GM21390 (cell line): ENCODE measurements at regions not wholly inside any gene's neighbourhood (a gene's known extent, or its start where the extent isn't known, plus 50 kb on each side); places are given as distances from the start of the nearest gene placed in this dataset.

Source experiments
- ATAC-seq: cut with Tn5 transposase; IDR thresholded peaks from one replicate; pipeline ENCODE4 v1.9.1; 2021; ENCODE audit not compliant: unreplicated experiment

DNA sequence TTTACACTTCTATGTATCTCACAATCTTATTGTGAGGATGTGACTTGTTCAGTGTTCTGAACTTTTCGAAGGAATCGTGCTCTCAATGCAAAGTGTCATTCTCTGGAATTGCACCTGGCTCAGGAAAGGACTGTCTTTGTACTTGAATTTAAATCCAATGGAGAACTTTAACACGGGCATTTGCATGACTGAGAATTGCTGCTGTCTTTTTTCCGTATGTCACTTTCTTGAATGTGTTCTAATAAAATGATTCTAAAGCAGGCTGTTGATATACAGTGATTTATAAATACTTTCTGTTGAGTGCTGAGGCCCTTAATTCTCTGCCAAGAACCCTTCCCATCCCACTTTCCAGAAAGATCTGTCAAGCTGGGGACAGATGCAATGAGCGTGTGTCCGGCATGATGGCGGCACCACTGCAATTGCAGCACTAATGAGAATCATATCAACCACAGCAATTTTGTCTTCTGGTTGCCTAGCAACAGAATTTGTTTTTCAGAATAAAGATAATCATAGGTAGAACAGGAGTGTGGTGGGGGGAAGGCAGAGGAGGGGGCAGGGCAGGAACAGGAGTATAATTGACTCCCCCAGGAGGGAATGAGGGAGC is 210.6 kb upstream of the UMPS start:
- no peak for ATAC-seq

DNA sequence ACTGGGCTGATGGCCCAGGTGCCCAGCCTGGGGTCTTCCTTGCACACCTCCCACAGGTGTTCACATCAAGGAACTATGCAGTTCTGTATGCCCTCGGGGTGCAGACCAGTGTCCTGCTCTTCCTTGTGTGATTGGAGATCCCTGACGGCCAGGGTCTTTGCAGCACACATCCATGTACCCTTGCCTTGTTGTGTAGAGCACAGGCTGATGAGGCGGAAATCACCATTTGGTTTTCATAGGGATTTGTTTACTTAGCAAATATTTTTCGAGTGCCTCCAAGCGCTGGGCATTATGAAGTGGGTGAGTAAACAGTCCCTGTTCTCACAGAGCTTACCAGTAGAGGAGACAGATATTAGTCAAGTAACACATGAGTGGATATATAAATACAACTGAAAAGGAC is 209.3 kb upstream of the UMPS start:
- ATAC-seq, result no peak

DNA sequence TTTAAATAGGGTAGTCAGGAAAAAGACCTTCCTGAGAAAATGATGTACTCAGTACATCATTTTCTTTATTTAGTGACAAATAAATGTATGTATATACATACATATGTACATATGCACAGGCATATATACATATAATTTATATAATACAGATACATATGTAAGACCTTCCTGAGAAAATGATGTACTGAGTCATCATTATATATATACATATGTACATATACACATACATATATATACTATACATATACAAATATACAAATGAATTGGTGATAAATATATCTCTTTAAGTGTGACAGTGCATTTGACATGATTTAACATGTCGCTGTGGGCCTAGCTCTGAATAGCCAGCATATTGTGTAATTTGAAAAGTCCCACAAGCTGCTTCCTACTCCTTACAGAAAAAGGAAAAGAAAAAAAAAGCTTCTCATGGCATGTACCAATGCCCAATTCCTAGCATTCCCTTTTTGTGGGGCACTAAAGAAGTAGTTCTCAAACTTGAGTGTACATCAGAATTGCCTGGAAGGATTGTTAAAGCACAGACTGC is 208.1 kb upstream of the UMPS start:
- ATAC-seq, result no peak

DNA sequence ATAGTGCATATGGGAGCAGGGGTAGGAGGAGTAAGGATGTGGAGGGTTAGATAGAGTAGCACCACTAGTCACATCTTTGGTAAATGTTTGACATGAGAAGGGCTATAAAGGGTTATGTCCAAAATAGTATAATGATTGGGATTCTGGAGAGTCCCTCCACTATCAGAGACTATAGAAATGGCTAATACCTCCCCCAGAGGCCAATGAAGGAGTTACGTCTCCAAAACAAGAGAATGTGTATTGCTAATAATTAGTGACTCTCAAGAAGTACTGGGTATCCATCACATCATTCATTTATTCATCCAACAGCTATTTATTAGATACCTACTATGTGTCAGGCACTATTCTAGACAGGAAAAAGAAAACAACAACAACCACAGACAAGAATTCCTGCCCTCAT is 203.7 kb upstream of the UMPS start:
- ATAC-seq, result no peak

DNA sequence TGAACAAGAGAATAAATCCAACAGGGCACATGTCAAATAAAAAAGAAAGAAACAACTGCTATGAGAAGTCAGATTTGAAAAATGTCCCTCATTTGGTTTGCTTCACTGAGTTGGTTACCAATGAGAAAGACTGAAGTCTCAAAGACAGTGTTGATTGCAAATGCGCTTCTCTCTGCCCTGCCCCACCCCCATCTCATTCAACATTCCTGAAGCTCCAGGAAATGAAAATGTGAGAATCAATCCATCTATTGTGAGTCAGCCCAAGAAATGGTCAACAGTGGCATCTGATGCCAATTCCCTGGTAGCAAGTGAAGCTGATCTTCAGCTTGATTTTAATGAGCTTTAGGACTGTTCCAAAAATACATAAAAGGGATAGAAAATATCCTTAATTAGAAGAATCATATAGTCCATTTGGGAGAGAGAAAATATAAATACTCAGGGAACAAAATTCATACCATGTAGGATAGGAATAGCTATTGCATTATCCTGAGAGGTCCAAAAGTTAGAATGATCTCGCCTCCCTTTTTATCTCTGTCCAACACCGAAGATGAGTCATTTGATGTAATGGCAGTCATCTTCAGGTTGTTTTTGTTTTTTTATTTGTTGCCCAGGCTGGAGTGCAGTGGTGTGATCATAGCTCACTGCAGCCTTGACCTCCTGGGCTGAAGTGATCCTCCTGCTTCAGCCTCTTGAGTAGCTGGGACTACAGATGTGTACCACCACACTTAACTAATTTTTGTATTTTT is 200.3 kb upstream of the UMPS start:
- no peak for ATAC-seq

DNA sequence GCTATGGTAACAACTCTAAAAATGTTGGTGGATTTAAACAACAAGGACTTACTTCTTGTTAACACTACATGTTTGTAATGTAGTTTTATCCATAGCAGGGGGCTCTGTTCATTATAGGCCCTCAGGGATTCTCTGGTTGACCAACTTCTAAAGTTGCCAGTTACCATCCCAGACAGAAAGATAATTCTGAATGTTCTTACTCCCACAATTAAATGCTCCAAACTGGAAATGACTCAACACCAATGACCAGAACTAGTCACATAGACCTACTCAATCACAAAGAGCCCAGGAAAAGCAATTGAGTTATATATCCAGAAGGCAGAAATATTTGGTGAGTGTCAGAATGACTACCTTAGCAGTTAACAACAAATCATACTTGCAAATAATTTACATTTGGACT is 199.3 kb upstream of the UMPS start:
- ATAC-seq, result no peak

DNA sequence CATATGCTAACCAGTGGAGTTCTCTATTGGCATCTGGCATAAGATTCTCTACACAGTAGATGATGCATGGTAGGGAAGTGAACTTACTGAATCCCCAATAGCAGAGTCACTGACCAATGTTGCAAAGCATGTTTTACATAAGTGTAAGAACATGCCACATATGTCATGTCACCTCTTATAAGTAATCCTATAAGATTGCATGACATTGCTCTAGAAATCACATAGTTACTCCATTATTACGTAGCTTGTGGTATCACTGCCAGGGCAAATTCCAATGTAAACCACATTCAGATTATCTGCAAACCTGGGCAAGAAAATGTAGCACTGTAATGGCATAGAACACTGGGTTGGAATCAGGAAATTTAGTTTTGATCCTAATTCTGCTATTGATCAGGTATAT is 198.2 kb upstream of the UMPS start:
- ATAC-seq, result no peak

DNA sequence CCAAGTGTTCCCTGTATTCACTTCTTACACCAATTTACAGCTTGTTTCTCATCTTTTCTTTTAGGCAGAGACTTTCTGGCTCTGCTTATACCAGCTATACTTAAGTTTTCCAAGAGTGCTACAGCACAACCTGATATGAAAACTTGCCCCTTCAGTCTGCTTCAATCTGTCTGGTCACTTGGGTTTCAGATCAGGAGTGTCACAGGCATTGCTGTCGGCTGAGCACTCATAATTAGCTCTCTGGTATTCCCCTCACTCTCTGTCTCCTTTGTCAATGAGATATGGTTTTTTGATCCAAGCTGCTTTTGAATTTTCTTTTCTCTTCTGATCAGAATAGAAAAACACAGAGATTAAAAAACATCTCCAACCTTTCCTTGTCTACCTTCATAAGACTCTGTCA is 194.9 kb upstream of the UMPS start:
- ATAC-seq, result no peak

DNA sequence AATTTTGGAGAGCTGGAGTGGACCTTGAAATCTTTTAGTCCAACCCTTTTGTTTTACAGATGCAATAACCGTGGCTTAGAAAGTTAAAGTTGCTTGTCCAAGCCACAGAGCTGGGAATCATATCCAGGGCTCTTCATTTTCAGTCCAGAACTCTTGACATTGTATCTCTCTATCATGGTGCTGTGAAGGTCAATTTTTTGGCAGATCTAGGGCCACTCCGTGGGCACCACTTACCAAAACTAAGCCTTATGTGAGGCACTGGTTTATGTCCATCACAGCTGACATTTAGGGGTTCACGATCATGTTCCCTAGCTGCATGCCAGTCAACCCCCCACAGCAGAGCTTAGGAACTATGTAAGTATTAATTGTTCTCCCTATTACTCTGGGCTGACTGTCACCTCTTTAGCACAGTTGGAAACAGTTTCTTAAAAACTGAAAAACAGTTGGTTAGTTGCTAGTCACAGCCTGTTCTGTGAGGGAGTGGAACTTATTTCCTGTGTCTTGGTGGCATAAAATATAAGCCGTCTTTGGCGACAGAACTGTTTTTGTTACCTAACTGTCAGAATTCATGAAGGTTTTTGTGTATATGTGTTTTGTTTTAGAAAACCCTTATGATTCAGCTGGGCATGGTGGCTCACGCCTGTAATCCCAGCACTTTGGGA is 189.6 kb upstream of the UMPS start:
- ATAC-seq, result no peak

DNA sequence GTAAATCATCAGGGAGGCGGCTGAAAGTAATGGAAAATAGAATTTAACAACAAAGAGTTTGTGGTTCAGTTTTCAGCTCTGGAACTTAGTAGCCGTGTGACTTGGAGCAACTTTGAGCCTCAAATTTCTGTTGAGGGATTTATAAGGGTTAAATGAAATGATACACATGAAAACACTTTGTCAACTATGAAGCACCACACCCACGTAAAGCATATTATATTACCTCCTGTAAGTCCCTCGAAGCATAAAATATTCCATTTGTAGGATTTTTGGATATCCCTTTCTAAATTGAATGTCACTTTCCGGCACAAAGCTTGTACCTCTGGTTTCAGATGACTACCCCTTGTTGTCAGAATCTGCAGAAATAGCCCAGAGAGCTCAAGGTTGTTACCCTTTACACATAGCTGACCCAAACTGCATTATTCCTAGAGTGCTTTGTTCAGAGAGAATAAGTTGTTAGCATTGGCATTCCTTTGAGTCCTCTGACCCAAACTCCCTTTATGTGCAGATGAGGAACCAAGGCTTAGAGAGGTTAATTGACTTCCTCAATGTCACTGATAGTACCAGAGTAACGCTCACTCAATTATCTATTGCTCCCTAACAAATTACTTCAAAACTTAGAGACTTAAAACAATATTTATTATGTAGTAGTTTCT is 187.9 kb upstream of the UMPS start:
- no peak for ATAC-seq

DNA sequence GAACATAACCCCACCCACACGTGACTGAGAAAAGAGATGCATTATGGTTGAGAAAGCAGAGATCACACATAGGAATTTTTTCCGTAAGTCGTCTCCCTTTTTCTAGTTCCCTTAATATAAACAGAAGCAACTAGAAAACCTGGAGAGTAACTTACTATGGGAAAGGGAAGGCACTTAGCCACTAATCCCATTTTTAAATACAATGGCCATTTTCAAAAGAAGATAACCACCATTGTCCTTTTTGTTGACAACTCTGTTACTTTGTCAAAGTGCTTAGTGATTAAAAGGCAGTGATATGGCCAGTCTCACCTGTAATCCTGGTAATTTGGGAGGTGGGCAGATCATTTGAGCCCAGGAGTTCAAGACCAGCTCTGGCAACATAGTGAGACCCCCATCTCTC is 184.4 kb upstream of the UMPS start:
- ATAC-seq, result no peak

DNA sequence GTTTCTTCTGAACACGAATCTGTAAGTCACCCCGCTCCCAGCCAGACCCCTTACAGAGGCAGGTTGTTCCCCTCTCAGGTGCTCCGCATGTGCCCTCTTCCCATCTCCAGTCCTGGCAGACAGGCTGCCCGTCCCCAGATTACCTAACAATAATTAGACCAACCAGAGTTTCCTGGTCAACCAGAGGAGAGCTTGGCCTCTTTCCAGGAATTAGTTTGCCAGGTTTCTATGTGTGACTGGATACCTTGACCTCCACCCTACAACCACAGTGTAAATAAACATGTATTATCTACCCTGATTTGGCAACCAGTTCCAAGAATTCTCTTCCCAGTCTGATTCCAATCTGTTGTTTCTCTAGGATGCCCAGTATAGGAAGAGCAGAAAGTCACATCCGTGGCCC is 178.0 kb upstream of the UMPS start:
- ATAC-seq, result no peak

DNA sequence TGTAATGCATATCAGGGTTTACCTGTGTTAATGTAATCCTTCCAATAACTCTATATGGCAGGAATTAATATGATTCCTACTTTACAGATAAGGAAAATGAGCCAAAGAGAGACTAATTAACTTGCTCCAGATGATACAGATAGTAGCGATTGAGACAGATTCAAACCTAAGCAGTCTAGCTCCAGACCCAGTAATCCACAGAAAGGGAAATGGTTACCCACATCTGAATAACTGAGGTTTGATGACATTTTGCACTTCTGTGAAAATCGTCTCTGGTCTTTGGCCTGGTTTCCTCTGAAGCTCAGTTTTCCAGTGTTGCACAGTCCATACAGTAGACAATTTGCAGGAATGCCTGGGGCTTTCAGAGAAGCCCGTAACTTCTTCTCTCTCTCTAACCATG is 177.1 kb upstream of the UMPS start:
- ATAC-seq, result no peak

DNA sequence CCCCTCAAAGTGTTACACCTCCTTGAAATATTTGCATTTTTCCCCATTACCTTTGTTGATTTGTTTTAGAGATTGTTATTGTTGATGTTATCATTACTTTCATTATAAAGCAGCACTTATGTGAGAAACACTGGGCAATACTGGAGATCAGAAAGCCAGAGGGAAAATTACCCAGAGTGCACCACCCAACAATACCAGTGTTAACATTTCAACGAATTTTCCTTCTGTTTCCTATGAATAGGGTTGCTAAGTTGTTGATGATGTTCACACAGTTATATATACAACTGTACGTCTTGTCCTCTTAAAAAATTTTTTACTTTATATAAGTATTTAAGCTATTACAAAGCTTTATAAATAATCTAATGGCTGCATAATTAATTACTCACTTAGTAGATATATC is 173.6 kb upstream of the UMPS start:
- ATAC-seq, result no peak

DNA sequence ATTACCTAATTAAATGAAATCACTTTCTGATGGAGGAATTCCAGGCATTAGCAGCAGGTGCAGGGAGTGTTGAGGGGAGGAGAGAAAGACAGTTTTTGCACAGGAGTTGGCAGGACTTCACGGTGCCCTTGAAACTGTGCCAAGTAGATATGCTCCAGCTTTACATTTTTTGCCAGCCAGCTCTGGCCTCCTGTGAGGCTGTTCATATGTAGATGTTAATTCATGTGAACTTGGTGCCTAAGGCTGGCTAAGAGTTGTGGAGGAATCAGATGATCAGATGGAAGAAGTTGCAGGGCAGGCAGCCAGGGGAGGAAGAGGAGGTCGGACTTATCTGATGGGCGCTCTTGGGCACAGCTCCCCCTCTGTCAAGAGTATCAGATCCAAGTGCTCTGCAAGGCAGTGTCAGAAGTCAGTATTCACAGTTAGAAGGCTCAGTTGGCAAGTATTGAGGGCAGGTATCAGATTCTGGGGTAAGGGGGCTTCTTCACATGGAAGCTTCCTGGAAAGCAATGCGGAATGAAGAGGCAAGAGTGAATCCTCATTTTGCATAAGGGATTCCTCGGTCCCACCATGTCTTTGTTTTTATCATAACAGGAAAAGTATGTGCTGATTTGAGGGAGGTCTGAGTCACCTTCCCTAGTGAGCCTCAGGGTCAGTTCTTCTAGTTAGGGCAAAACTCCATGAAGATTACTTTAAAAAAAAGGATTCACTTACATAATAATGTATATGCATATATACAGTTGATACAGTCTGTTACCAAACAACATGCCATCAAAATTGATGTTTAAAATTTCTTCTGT is 172.6 kb upstream of the UMPS start:
- no peak for ATAC-seq

DNA sequence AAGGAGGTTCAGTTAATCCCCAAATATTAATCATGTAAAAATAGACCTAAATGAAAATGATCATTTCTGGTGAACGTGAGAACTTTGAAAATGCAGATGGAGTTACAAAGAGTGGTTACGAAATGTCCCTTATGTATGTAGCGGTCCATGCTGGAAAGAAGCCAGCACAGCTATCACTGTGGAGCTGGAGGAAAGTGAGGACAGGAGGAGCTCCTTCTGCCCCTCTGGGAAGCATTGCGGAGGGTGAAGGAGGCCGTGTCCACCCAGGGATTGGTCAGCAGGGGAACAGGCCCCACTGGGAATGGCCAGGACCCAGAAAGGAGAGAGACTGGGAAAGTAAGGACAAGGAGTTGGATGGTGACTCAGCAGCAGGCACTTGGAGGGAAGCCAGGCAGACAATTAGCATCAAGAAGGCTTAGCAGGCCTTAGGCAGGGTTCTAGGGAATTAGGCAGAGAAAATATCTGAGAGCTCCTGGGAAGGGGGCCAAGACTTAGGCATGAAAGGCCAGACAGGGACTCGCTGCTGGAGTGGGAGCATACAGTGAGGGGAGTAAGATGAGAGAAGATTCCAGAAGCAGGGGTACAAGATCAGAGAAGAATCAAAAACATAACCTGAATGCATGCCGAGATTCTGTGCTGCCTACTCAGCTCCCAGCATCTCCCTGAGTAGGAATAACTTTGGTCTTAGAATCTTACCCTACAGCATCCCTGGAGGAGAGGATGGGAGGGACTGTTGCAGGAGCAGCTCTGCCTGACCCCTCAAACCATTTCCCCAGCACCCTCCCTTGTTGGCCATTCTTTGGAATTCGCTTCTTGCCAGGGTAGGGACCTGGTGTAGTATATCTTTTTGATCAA is 171.0 kb upstream of the UMPS start:
- no peak for ATAC-seq

DNA sequence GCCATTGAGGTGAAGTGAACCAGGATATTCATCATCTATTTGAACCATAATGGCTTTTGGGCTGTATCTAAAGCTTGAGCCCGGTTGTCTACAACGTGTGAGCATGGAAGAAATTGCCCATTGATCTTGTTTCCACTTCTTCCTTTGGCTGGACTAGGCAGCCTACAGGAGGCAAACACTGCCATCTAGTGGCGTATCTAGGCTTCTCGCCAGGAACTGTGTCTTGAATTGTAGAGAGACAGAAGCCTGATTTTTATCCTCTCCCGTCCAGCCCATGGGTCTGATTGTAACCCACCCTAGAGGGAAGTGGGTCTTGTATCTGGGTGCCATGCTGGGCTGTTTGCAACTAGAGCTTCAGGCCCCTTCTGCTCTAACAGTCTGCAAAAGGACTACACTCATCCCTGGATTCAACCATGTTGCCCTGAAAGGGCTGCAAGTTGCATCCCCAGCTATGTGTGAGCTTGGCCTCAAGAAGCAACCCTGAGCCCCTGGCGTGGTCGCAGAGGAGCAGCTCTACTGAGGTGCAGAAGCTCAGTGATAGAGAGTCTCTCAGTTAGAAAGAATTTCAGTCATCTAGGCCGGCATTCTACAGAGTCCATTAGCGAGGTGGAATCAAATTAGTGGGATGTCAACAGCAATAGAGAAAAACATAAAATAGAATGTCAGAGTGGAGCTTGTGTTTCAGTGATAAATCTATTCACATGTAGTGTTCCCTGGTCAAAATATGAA is 170.2 kb upstream of the UMPS start:
- no peak for ATAC-seq

DNA sequence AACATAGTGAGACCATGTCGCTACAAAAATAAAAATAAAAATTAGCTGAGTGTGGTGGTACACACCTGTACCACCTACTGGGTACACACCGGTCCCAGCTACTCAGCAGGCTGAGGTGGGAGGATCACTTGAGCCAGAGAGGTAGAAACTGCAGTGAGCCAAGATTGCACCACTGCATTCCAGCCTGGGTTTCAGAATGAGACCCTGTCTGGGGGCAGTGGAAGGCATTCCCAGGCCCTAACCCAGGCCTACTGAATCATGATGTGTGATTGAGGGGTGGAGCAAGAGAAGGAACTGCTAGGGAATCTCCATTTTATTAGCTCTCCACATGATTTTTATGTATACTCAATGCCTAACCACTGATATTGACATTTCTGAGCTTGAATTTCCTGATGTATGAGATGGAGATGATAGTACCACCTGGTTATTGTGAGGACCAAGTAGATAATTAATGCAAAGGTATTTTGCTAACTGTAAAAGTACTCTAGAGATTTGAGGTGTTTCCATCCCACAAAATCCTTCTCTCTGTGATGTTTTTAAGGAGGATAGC is 169.5 kb upstream of the UMPS start:
- no peak for ATAC-seq

DNA sequence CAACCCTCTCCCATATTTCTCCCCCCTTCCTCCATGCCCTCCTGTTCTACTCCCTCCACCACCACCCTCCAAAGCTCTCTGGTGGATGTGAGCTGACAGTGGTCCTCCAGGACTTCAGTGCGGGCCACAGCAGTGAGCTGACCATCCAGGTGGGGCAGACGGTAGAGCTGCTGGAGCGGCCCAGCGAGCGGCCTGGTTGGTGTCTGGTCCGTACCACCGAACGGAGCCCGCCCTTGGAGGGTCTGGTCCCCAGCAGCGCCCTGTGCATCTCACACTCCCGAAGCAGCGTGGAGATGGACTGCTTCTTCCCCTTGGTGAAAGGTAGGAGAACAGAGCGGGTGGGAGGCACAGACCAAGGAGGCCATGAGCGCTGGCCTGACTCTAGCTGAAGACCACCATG is 167.5 kb upstream of the UMPS start:
- no peak for ATAC-seq
